Kidney capillary endothelial cell (primary cell): ENCODE measurements at regions not wholly inside any gene's neighbourhood (a gene's known extent, or its start where the extent isn't known, plus 50 kb on each side); places are given as distances from the start of the nearest gene placed in this dataset.

ENCODE experiments used
- DNase-seq: peaks from one replicate; pipeline ENCODE4 v3.0.0-alpha.2; 2018; ENCODE audit warnings: low spot score

GRCh38 chr1:95671098-95671497 is 437.1 kb downstream of the RWDD3 start:
- DNase-seq = no peak

GRCh38 chr1:95679262-95679661 is 445.3 kb downstream of the RWDD3 start:
- DNase-seq = no peak

- DNase-seq = no peak
Observed at GRCh38 chr1:95685081-95685480, 451.1 kb downstream of the RWDD3 start.

GRCh38 chr1:95686217-95686616 is 452.2 kb downstream of the RWDD3 start:
- DNase-seq = no peak

GRCh38 chr1:95699149-95699953 is 465.3 kb downstream of the RWDD3 start:
- no peak for DNase-seq

GRCh38 chr1:95701450-95702173 is 467.6 kb downstream of the RWDD3 start:
- DNase-seq = no peak

GRCh38 chr1:95703046-95703445 is 469.0 kb downstream of the RWDD3 start:
- DNase-seq = no peak

GRCh38 chr1:95716097-95716496 is 482.1 kb downstream of the RWDD3 start:
- DNase-seq = no peak

GRCh38 chr1:95716550-95716949 is 482.5 kb downstream of the RWDD3 start:
- no peak for DNase-seq

- DNase-seq = no peak
Observed at GRCh38 chr1:95723346-95723745, 489.3 kb downstream of the RWDD3 start.

GRCh38 chr1:95728841-95729240 is 494.8 kb downstream of the RWDD3 start:
- no peak for DNase-seq

- DNase-seq = no peak
Observed at GRCh38 chr1:95730986-95731385, 497.0 kb downstream of the RWDD3 start.

- DNase-seq = no peak
Observed at GRCh38 chr1:95731466-95731865, 497.5 kb downstream of the RWDD3 start.

GRCh38 chr1:95733031-95733430 is 499.0 kb downstream of the RWDD3 start:
- no peak for DNase-seq

GRCh38 chr1:95733671-95734070 is 499.7 kb downstream of the RWDD3 start:
- DNase-seq = no peak

GRCh38 chr1:95734560-95734959 is 500.6 kb downstream of the RWDD3 start:
- DNase-seq = no peak

GRCh38 chr1:95742591-95743089 is 508.6 kb downstream of the RWDD3 start:
- no peak for DNase-seq

- no peak for DNase-seq
Observed at GRCh38 chr1:95744731-95745130, 510.7 kb downstream of the RWDD3 start.

GRCh38 chr1:95752515-95753381 is 518.7 kb downstream of the RWDD3 start:
- DNase-seq = no peak

- no peak for DNase-seq
Observed at GRCh38 chr1:95753382-95754016, 519.5 kb downstream of the RWDD3 start.

- DNase-seq = no peak
Observed at GRCh38 chr1:95754412-95754811, 520.4 kb downstream of the RWDD3 start.

GRCh38 chr1:95766036-95766435 is 532.0 kb downstream of the RWDD3 start:
- no peak for DNase-seq
